ENCODE measurements at regions not wholly inside any gene's neighbourhood (a gene's known extent, or its start where the extent isn't known, plus 50 kb on each side); places are given as distances from the start of the nearest gene placed in this dataset.
"Not testable (repeated sequence)": the region's sequence is repeated elsewhere in the genome, so short reads cannot be mapped to it uniquely, and the experiment has no call there.

- no peak for DNase-seq
These were observed 561.9 kb downstream of the FLRT2 start for GRCh38 chr14:86091811-86092210.

GRCh38 chr14:86088156-86088555 is 558.2 kb downstream of the FLRT2 start:
- no peak for DNase-seq

- no peak for DNase-seq
These were observed 557.4 kb downstream of the FLRT2 start for GRCh38 chr14:86087377-86087776.

- DNase-seq, result no peak
These were observed 557.0 kb downstream of the FLRT2 start for GRCh38 chr14:86086962-86087361.

- DNase-seq, result no peak
These were observed 554.2 kb downstream of the FLRT2 start for GRCh38 chr14:86084097-86084496.

GRCh38 chr14:86083616-86084015 is 553.7 kb downstream of the FLRT2 start:
- no peak for DNase-seq

- DNase-seq, result no peak
These were observed 542.4 kb downstream of the FLRT2 start for GRCh38 chr14:86072116-86072894.

GRCh38 chr14:86066651-86067050 is 536.7 kb downstream of the FLRT2 start:
- no peak for DNase-seq

GRCh38 chr14:86065407-86065806 is 535.5 kb downstream of the FLRT2 start:
- no peak for DNase-seq

GRCh38 chr14:86064595-86064994 is 534.7 kb downstream of the FLRT2 start:
- not testable (repeated sequence) for DNase-seq

GRCh38 chr14:86057018-86057667 is 527.2 kb downstream of the FLRT2 start:
- peak in 1 of 2 donors; percentile 37 for DNase-seq

- peak in 1 of 2 donors; percentile 9 for DNase-seq
These were observed 525.6 kb downstream of the FLRT2 start for GRCh38 chr14:86055512-86056075.

GRCh38 chr14:86052868-86053267 is 522.9 kb downstream of the FLRT2 start:
- no peak for DNase-seq

GRCh38 chr14:86050757-86051156 is 520.8 kb downstream of the FLRT2 start:
- no peak for DNase-seq

GRCh38 chr14:86050072-86050683 is 520.2 kb downstream of the FLRT2 start:
- DNase-seq, result no peak

- DNase-seq, result no peak
These were observed 509.2 kb downstream of the FLRT2 start for GRCh38 chr14:86039176-86039575.

GRCh38 chr14:86038387-86039042 is 508.6 kb downstream of the FLRT2 start:
- DNase-seq, result peak; percentile 21 to 36

GRCh38 chr14:86035882-86036281 is 505.9 kb downstream of the FLRT2 start:
- no peak for DNase-seq

GRCh38 chr14:86027990-86028389 is 498.0 kb downstream of the FLRT2 start:
- DNase-seq, result no peak

GRCh38 chr14:86027144-86027543 is 497.2 kb downstream of the FLRT2 start:
- DNase-seq, result no peak

- DNase-seq, result no peak
These were observed 492.2 kb downstream of the FLRT2 start for GRCh38 chr14:86022031-86022629.

- DNase-seq, result no peak
These were observed 490.9 kb downstream of the FLRT2 start for GRCh38 chr14:86020841-86021240.

- DNase-seq, result no peak
These were observed 486.0 kb downstream of the FLRT2 start for GRCh38 chr14:86015941-86016340.

Measured in CD4-positive, alpha-beta T cell treated with Interferon alpha-2 for 1 hour (primary cell).